Hypothalamus (tissue), 51 donors: ENCODE measurements at regions not wholly inside any gene's neighbourhood (a gene's known extent, or its start where the extent isn't known, plus 50 kb on each side); places are given as distances from the start of the nearest gene placed in this dataset.
A peak's percentile ranks its signal among the peaks of the same experiment; 100 is the strongest.

Source experiments
- DNase-seq, 51 donors: peaks; one replicate each; lab custom pipeline; 2025; lab: John Stamatoyannopoulos, UW

GRCh38 chr13:85666356-85666755, 132.9 kb downstream of the SLITRK6 start:
- no peak for DNase-seq

GRCh38 chr13:85665286-85665685, 133.9 kb downstream of the SLITRK6 start:
- no peak for DNase-seq

DNA sequence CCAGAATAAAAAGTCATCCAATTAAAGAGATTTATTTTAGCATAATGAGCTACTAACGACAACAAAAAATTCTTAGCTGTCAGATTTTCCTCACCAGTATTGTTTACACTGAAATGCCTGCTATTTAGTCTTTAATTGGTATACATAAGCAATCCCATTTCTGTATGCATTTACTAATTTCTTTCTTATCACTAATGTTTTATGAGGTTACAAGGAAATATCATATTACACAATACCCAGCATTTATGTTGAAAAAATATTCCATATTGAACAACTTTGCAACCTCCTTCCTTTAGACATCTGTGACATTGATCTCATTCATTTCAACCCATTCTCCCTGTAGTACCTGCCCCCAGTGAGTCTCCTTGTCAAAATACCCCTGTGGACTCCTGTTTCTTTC, 135.4 kb downstream of the SLITRK6 start:
- no peak for DNase-seq

DNA sequence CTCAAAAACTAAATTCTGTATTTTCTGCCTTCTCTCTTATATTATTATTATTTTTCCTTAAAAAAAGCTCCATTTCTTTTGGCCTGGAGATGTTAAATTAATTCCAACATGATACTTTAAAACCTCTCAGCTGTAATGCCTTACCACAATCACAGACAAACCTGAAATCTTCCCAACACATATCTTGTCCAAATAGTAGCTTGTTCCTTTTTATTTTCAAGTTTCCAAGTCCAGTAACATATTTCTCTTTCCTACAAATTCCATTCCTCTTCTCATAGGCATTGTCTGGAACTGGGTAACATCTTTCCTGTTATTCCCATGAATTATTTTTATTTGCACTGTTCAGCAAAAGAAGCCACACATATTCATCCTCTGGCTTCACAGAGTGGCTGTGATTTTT, 137.0 kb downstream of the SLITRK6 start:
- no peak for DNase-seq

GRCh38 chr13:85661675-85662074, 137.5 kb downstream of the SLITRK6 start:
- DNase-seq: no peak

DNA sequence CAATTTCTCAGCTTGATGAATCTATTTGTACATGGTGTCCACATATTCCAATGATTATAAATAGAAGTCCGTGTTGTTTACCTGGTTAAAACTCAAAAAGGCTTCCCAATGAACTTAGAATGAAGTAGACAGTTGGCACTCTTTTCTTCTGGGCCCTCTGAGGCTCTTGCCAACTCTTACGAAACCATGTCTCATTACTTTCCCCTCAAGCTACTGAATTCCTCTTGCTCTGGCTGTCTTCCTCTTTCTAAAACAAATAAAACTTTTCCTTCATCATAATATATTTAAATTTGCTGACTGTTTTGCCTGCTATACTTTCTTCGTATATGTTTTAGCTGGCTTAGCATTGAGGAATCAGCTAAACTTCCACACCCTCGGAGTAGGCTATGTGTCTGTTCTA, 139.7 kb downstream of the SLITRK6 start:
- no peak for DNase-seq

DNA sequence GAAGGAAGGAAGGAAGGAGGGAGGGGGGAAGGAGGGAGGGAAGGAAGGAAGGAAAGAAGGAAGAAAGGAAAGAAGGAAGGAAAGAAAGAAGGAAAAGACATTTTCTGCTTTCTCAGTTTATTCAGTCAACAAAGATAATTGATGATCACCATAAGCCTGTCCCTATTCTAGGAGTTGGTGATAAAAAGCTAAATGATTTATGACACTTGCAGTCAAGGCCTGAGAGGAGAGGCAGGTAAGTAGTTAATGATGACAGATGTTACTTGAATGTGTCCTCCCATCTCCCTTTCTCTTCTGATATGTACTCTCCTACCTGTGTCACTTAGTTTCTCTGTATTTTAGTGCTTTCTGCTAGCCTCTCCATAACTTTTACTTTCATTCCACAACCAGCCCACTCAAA, 141.3 kb downstream of the SLITRK6 start:
- DNase-seq: no peak

- no peak for DNase-seq
These were observed 144.2 kb downstream of the SLITRK6 start for GRCh38 chr13:85655040-85655439.

GRCh38 chr13:85654227-85654626, 145.0 kb downstream of the SLITRK6 start:
- DNase-seq: no peak

- no peak for DNase-seq
These were observed 145.5 kb downstream of the SLITRK6 start for GRCh38 chr13:85653681-85654080.

- no peak for DNase-seq
These were observed 146.7 kb downstream of the SLITRK6 start for GRCh38 chr13:85652491-85652890.

DNA sequence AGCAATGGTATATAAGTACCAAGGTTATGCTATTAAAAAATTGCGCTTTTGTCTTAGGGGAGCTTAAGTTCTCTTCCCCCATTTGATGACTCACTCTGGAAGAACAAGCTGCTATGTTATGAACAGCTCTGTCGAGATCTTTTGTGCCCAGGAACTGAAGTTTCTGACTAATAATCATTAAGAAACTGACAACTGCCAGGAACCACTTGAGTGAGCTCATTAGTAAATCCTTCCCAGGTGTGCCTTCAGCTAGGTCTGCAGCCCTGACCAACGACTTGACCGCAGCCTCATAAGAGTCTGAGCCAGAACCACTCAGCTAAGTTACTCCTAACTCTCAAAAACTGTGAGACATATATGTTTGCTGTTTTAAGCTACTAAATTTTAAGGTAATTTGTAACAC, 147.8 kb downstream of the SLITRK6 start:
- no peak for DNase-seq

GRCh38 chr13:85650613-85651012, 148.6 kb downstream of the SLITRK6 start:
- DNase-seq: no peak

DNA sequence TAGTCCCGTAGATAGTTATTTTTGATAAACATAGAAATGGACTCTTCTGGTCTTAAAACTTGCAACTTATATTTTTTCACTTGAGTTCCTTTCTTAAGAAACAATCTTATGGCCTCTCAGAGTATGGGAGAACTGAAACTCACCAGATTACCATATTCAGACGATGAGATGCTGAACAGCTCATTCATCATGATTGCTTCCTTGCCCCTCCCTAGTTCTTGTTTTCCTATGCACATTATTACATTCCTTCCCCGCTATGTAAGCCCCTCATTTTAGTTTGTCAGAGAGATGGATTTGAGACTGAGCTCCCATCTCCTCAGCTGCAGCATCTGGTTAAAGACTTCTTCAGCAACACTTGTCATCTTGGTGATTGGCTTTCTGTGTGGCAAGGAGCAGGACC, 158.5 kb downstream of the SLITRK6 start:
- DNase-seq: no peak

- DNase-seq: no peak
These were observed 160.3 kb downstream of the SLITRK6 start for GRCh38 chr13:85638815-85639393.

- no peak for DNase-seq
These were observed 161.0 kb downstream of the SLITRK6 start for GRCh38 chr13:85638265-85638664.

- peak in 1 of 51 donors; percentile 1 for DNase-seq
These were observed 166.6 kb downstream of the SLITRK6 start for GRCh38 chr13:85632526-85633195.

GRCh38 chr13:85631801-85632200, 167.4 kb downstream of the SLITRK6 start:
- DNase-seq: no peak

- no peak for DNase-seq
These were observed 172.6 kb downstream of the SLITRK6 start for GRCh38 chr13:85626603-85627002.

DNA sequence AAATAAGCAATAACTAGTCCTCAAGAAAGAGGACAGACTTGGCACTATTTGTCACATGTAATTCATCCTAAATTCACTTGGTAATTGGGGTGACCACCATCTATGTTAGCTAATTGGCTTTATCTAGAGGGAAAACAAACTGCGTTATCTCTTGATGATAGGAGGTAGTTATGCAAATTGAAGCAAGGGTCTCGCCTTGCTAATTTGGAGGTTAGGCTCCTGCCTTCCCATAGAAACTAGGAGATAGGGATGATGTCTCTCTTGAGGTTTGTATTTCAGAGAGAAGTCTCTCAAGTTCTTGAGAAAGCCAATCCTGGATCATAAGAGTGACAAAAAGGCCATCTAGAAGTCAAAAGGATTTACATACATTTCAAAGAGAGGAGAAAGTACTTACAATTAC, 179.9 kb downstream of the SLITRK6 start:
- DNase-seq: no peak

DNA sequence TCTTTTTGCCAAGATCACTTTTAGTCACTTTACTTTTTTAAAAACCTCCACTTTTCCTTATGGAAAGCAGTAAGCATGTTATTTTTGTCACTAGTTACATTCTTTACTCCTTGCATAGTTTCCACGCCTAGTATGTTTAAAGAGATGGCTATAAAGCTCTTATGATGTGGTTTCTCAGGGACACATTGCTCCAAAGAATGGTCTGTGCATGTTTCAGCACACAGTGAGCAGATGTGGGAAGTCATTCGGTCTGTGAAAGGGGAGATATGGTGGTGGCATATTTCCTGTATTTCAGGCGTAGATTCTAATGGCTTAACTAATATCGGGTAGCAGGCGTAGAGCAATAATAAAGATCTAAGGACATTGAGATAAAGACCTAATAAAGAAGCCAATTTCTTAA, 180.7 kb downstream of the SLITRK6 start:
- no peak for DNase-seq

DNA sequence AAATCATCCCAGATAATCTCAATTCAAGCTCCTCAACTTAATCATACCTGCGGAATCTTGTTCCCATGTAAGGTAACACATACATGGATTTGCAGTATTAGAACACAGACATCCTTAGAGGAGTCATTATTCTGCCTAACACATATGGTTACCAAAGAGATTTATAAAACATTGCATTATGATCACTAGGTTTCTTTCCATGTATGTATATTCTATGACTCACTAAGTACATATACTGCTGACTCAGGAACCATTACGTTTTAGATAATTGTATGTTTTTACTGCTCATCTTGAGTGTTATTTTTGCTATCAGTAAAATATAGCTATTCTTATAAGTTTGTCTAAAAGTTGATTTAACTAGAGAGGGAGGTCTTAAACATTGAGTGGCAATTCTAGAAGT, 182.9 kb downstream of the SLITRK6 start:
- no peak for DNase-seq

GRCh38 chr13:85615031-85615430, 184.2 kb downstream of the SLITRK6 start:
- DNase-seq: no peak
